Heart left ventricle (tissue), 13 donors: ENCODE measurements at regions not wholly inside any gene's neighbourhood (a gene's known extent, or its start where the extent isn't known, plus 50 kb on each side); places are given as distances from the start of the nearest gene placed in this dataset.

Source experiments
- POLR2A ChIP-seq, 2 donors: fragments of 450-650 bp; IDR thresholded peaks; one replicate each; pipeline ENCODE4 v1.6.1; 2017; ENCODE audit warnings: antibody characterized with exemption in 2 of 2, mild to moderate bottlenecking in 2 of 2, moderate library complexity in 2 of 2
- TF ChIP-seq, protein P1 (sequence below), 12 donors: fragments of 200-600 bp; sonication (generic) in 4 of 12; IDR thresholded peaks; one replicate each; pipeline versions ENCODE4 v1.5.0 to v1.8.0; 2018 to 2022; ENCODE audit warnings: antibody characterized with exemption in 12 of 12, mild to moderate bottlenecking in 5 of 12
- donor health status: ischemic (EF 13 %, LVEDD 7.1; RV severe dilation, severe dysfunction).
- donor health status: DM: no; HTN: yes; CAD: no.
- donor health status: DM: no; HTN: no; CAD: no.
- donor health status: ischemic (EF 25% LVEDD 6.9; RV normal size, moderate dysfunction).
- donor health status: ischemic (EF 25% LVEDD 5.7; RV mildly dilated, moderate dysfunction).
- donor health status: ischemic (EF 35%, LVEDD 5.7; RV mildly dilated, moderate dysfunction).
- donor health status: nonischemic (EF 11% LVEDD 7.7; RV severe dilation, severe dysfunction).
- donor health status: DM: yes; HTN: yes; CAD: no.
- donor health status: PGD.
- donor health status: ischemic (EF 29% LVEDD 5.4; RV normal size, mild dysfunction).
- donor health status: nonischemic (EF 23%, LVEDD 6.1; RV moderate dilation, normal function).

DNA sequence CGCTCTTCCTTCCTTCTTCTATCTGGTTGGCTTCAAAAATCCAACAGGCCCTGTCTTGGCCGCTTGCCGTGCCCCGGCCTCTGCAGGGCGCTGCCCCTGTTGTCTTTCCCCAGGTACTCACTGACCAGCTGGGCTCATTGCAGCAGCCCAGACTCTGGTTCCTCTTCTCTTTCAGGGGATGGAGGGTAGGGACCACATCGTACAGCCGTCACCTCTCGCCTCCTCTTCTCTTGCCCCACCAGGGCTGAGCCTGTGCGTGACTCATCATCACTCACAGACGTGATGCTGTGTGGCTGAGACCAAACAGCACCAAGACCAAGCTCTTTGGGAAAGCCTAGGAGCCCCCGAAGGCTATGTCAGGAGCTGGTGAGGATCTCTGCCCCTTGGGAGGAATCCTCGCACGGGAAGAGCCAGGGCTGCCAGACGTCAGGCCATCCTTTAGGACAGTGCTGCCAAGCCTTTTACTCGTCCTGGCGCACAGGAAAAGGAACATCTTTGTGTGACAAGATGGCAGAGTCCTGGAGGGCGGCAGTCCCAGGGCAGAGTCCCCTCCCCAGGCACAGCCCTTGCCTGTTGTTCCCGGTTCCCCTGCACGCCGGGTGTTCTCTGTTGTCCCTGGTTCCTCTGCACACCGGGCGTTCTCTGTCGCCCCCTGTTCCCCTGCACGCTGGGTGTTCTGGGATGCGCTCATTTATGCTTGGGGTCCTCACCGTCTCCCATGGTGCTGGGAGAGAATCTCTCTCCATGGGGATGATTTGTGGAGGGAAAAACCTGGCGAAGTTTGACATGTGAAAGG lies 188.5 kb upstream of the SHH start:
- TF ChIP-seq, protein P1, sequence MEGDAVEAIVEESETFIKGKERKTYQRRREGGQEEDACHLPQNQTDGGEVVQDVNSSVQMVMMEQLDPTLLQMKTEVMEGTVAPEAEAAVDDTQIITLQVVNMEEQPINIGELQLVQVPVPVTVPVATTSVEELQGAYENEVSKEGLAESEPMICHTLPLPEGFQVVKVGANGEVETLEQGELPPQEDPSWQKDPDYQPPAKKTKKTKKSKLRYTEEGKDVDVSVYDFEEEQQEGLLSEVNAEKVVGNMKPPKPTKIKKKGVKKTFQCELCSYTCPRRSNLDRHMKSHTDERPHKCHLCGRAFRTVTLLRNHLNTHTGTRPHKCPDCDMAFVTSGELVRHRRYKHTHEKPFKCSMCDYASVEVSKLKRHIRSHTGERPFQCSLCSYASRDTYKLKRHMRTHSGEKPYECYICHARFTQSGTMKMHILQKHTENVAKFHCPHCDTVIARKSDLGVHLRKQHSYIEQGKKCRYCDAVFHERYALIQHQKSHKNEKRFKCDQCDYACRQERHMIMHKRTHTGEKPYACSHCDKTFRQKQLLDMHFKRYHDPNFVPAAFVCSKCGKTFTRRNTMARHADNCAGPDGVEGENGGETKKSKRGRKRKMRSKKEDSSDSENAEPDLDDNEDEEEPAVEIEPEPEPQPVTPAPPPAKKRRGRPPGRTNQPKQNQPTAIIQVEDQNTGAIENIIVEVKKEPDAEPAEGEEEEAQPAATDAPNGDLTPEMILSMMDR (IDR thresholded peaks at IDR 0.05): no peak
- TF ChIP-seq POLR2A (IDR thresholded peaks at IDR 0.05): no peak
